GM23338 (cell line): ENCODE measurements at regions not wholly inside any gene's neighbourhood (a gene's known extent, or its start where the extent isn't known, plus 50 kb on each side); places are given as distances from the start of the nearest gene placed in this dataset.

Source experiments
- ATAC-seq: fragments of 200-7000 bp; cut with Tn5 transposase; 3 replicates; pipeline ENCODE4 v1.9.1; 2020
- DNase-seq: peaks from one replicate; pipeline ENCODE4 v3.0.0-alpha.2; 2015; ENCODE audit warnings: low spot score
- H2AFZ ChIP-seq: fragments of 200-600 bp; sonication (generic); 2 replicates; pipeline ENCODE4 v1.8.0; 2016; ENCODE audit warnings: antibody characterized with exemption, mild to moderate bottlenecking, moderate library complexity
- H3F3A ChIP-seq: fragments of 200-600 bp; sonication (generic); replicated peaks from 2 replicates; pipeline ENCODE4 v1.8.0; 2017; ENCODE audit warnings: antibody characterized with exemption, mixed run types, low read depth
- H3K27ac ChIP-seq: fragments of 200-600 bp; sonication (generic); 2 replicates; pipeline ENCODE4 v1.6.1; 2016; ENCODE audit warnings: low read depth
- H3K27me3 ChIP-seq: fragments of 200-600 bp; sonication (generic); 2 replicates; pipeline ENCODE4 v1.8.0; 2016; ENCODE audit warnings: mild to moderate bottlenecking, mixed run types, moderate library complexity; ENCODE audit not compliant: insufficient read depth
- H3K36me3 ChIP-seq: fragments of 200-600 bp; sonication (generic); 2 replicates; pipeline ENCODE4 v1.8.0; 2016; ENCODE audit warnings: mild to moderate bottlenecking; ENCODE audit not compliant: insufficient read depth
- H3K4me1 ChIP-seq: fragments of 200-600 bp; sonication (generic); 2 replicates; pipeline ENCODE4 v1.8.0; 2016; ENCODE audit warnings: mild to moderate bottlenecking, moderate library complexity; ENCODE audit not compliant: insufficient read depth
- H3K4me2 ChIP-seq: fragments of 200-600 bp; sonication (generic); 2 replicates; pipeline ENCODE4 v1.7.1; 2017; ENCODE audit warnings: mixed run types
- H3K4me3 ChIP-seq: fragments of 200-600 bp; sonication (generic); 2 replicates; pipeline ENCODE4 v1.6.1; 2016; ENCODE audit warnings: mixed run types
- H3K79me2 ChIP-seq: fragments of 200-600 bp; sonication (generic); replicated peaks from 2 replicates; pipeline ENCODE4 v1.8.0; 2017; ENCODE audit warnings: mild to moderate bottlenecking; ENCODE audit not compliant: insufficient read depth
- H3K9me2 ChIP-seq: fragments of 200-600 bp; sonication (generic); 2 replicates; pipeline ENCODE4 v1.8.0; 2017; ENCODE audit not compliant: insufficient read depth
- H4K20me1 ChIP-seq: fragments of 200-600 bp; sonication (generic); replicated peaks from 2 replicates; pipeline ENCODE4 v1.8.0; 2017; ENCODE audit warnings: mild to moderate bottlenecking; ENCODE audit not compliant: insufficient read depth
- H3K27ac Mint-ChIP-seq: 2 replicates; pipeline ENCODE4 v1.8.0; 2020; ENCODE audit warnings: inconsistent platforms, mild to moderate bottlenecking, moderate library complexity, mixed read lengths
- H3K27me3 Mint-ChIP-seq: 3 replicates; pipeline ENCODE4 v1.8.0; 2022; ENCODE audit warnings: low read depth, mild to moderate bottlenecking, moderate library complexity, mixed read lengths, inconsistent platforms; ENCODE audit not compliant: insufficient read depth, poor library complexity
- H3K36me3 Mint-ChIP-seq: 3 replicates; pipeline ENCODE4 v1.8.0; 2021; ENCODE audit warnings: low read depth, mild to moderate bottlenecking, inconsistent platforms, moderate library complexity, mixed read lengths
- H3K4me1 Mint-ChIP-seq: 3 replicates; pipeline ENCODE4 v1.8.0; 2020; ENCODE audit warnings: mild to moderate bottlenecking, inconsistent platforms, mixed read lengths
- H3K4me3 Mint-ChIP-seq: 3 replicates; pipeline ENCODE4 v1.8.0; 2021; ENCODE audit warnings: moderate library complexity, mild to moderate bottlenecking, inconsistent platforms, mixed read lengths
- H3K9me3 Mint-ChIP-seq: 3 replicates; pipeline ENCODE4 v1.8.0; 2020; ENCODE audit warnings: moderate library complexity, mild to moderate bottlenecking, inconsistent platforms, mixed read lengths
- CREB1 ChIP-seq: fragments of 250-450 bp; sonication (Bioruptor Pico); IDR thresholded peaks from 2 replicates; pipeline ENCODE4 v1.5.0; 2020; ENCODE audit warnings: low read depth, mild to moderate bottlenecking, moderate library complexity
- CTCF ChIP-seq, 2 experiments: fragments of 200-600 bp in 1 of 2; sonication (generic) in 1 of 2; conservative IDR thresholded peaks; 2 replicates each; pipeline versions ENCODE4 v1.5.1 to v1.6.1; 2016 to 2017; ENCODE audit warnings: antibody characterized with exemption in 2 of 2, low read depth in 2 of 2, mild to moderate bottlenecking in 2 of 2, moderate library complexity in 1 of 2
- EZH2 ChIP-seq: fragments of 200-600 bp; sonication (generic); IDR thresholded peaks from one replicate; pipeline ENCODE4 v1.8.0; 2017; ENCODE audit warnings: antibody characterized with exemption, mild to moderate bottlenecking, low read depth; ENCODE audit not compliant: unreplicated experiment
- ZNF331 ChIP-seq: fragments of 250-450 bp; sonication (Bioruptor Pico); IDR thresholded peaks from 2 replicates; pipeline ENCODE4 v1.5.0; 2020; ENCODE audit warnings: low read depth, mild to moderate bottlenecking, moderate library complexity
- ZNF462 ChIP-seq: fragments of 250-450 bp; sonication (Bioruptor Pico); IDR thresholded peaks from 2 replicates; pipeline ENCODE4 v1.5.0; 2020; ENCODE audit warnings: mild to moderate bottlenecking, moderate library complexity

- no peaks in the 10 kb centered on the region for H3K4me1 ChIP-seq
- Mint-ChIP-seq H3K36me3 (no peaks in the 10 kb centered on the region), H3K4me1 (no peaks in the 10 kb centered on the region), H3K27ac (no peak overlapping the region), H3K4me3 (no peak overlapping the region), H3K9me3 (no peaks in the 10 kb centered on the region; the same call in 2 of the 3 replicates), H3K27me3 (no peaks in the 10 kb centered on the region)
- H2AFZ ChIP-seq: no peak overlapping the region
- no peak for TF ChIP-seq ZNF462 (CRISPR knock-in tag)
- no peak for TF ChIP-seq CREB1 (CRISPR knock-in tag)
- TF ChIP-seq ZNF331 (CRISPR knock-in tag): no peak
- H3F3A ChIP-seq: no peaks in the 10 kb centered on the region
- no peaks in the 10 kb centered on the region for H3K9me2 ChIP-seq
- no peak for DNase-seq
- H3K4me2 ChIP-seq: no peak overlapping the region
- no peak overlapping the region for H3K4me3 ChIP-seq
- ATAC-seq: no peak
- H3K27ac ChIP-seq: no peak overlapping the region
- no peaks in the 10 kb centered on the region for H4K20me1 ChIP-seq
- no peaks in the 10 kb centered on the region for H3K27me3 ChIP-seq
- no peaks in the 10 kb centered on the region for H3K79me2 ChIP-seq
- H3K36me3 ChIP-seq: no peaks in the 10 kb centered on the region
Measured at GRCh38 chr2:58891828-58892377, 650.8 kb upstream of the FANCL start.

GRCh38 chr2:58890865-58891525 lies 649.9 kb upstream of the FANCL start:
- Mint-ChIP-seq H3K9me3 (no peaks in the 10 kb centered on the region; the same call in 2 of the 3 replicates), H3K36me3 (no peaks in the 10 kb centered on the region), H3K4me3 (no peak overlapping the region), H3K27ac (no peak overlapping the region), H3K4me1 (no peaks in the 10 kb centered on the region), H3K27me3 (no peaks in the 10 kb centered on the region)
- Histone ChIP-seq H4K20me1 (no peaks in the 10 kb centered on the region), H3K36me3 (no peaks in the 10 kb centered on the region), H3K79me2 (no peaks in the 10 kb centered on the region), H3K4me1 (no peaks in the 10 kb centered on the region), H3K4me2 (no peak overlapping the region), H3F3A (no peaks in the 10 kb centered on the region), H3K9me2 (no peaks in the 10 kb centered on the region), H3K4me3 (no peak overlapping the region), H3K27me3 (no peaks in the 10 kb centered on the region), H2AFZ (no peak overlapping the region), H3K27ac (no peak overlapping the region)
- ATAC-seq (peak; percentile 34; the same call in 2 of the 3 replicates), DNase-seq (peak; percentile 26)
- TF ChIP-seq CTCF (conservative IDR thresholded peaks at IDR 0.05; ENCODE audit: low read depth in 2 of 2) (peak; percentile 35 to 36), EZH2 (no peak)
